GM12878 (cell line): ENCODE measurements at regions not wholly inside any gene's neighbourhood (a gene's known extent, or its start where the extent isn't known, plus 50 kb on each side); places are given as distances from the start of the nearest gene placed in this dataset.

ENCODE experiments used
- ASH2L ChIP-seq: fragments of 300-600, 200-600 bp; sonication (generic); IDR thresholded peaks from 2 replicates; pipeline ENCODE4 v1.6.1; 2017; ENCODE audit warnings: low read depth, mild to moderate bottlenecking, borderline replicate concordance
- BCLAF1 ChIP-seq: fragments of 450-650 bp; IDR thresholded peaks from 2 replicates; pipeline ENCODE4 v1.6.1; 2017; ENCODE audit warnings: antibody characterized with exemption, mild to moderate bottlenecking, moderate library complexity
- CBFB ChIP-seq: IDR thresholded peaks from 2 replicates; pipeline ENCODE4 v1.6.1; 2016; ENCODE audit warnings: antibody characterized with exemption, low read depth
- CHD2 ChIP-seq: IDR thresholded peaks from 2 replicates; pipeline ENCODE4 v1.6.1; 2011; ENCODE audit warnings: low read depth, low read length, improper control_type of control experiment, borderline replicate concordance
- DPF2 ChIP-seq: fragments of 450-650 bp; IDR thresholded peaks from 2 replicates; pipeline ENCODE4 v1.6.1; 2017; ENCODE audit warnings: mild to moderate bottlenecking
- EP300 ChIP-seq, 2 experiments: fragments of 150-350 bp in 1 of 2; IDR thresholded peaks; 2 replicates each; pipeline ENCODE4 v1.6.1; 2011 to 2012; ENCODE audit warnings: low read depth in 2 of 2, low read length in 2 of 2, borderline replicate concordance in 1 of 2, improper control_type of control experiment in 1 of 2, inconsistent platforms in 1 of 2; ENCODE audit not compliant: control insufficient read depth in 1 of 2
- FOS ChIP-seq: IDR thresholded peaks from 3 replicates; pipeline ENCODE4 v1.6.1; 2011; ENCODE audit warnings: borderline replicate concordance; ENCODE audit not compliant: insufficient read length; ENCODE audit errors: extremely low read depth
- IRF3 ChIP-seq: fragments of 450-650 bp; IDR thresholded peaks from 2 replicates; pipeline ENCODE4 v1.6.1; 2014; ENCODE audit warnings: mild to moderate bottlenecking
- JUNB ChIP-seq: IDR thresholded peaks from 2 replicates; pipeline ENCODE4 v1.6.1; 2016; ENCODE audit warnings: antibody characterized with exemption, mild to moderate bottlenecking
- MYB ChIP-seq: fragments of 150-350 bp; IDR thresholded peaks from 2 replicates; pipeline ENCODE4 v1.6.1; 2014; ENCODE audit warnings: mild to moderate bottlenecking, low read depth, low read length, borderline replicate concordance
- NBN ChIP-seq: fragments of 450-650 bp; IDR thresholded peaks from 2 replicates; pipeline ENCODE4 v1.6.1; 2016
- RBBP5 ChIP-seq: fragments of 200-600 bp; sonication (generic); conservative IDR thresholded peaks from 2 replicates; pipeline ENCODE4 v1.6.1; 2016
- RUNX3 ChIP-seq: IDR thresholded peaks from 2 replicates; pipeline ENCODE4 v1.6.1; 2012; ENCODE audit warnings: low read length, inconsistent platforms
- SIX5 ChIP-seq: IDR thresholded peaks from 2 replicates; pipeline ENCODE4 v1.6.1; 2011; ENCODE audit warnings: mild to moderate bottlenecking, low read depth, low read length, moderate library complexity; ENCODE audit not compliant: severe bottlenecking
- SRF ChIP-seq, 2 experiments: IDR thresholded peaks; 2 replicates each; pipeline ENCODE4 v1.6.1; 2011; ENCODE audit warnings: low read depth in 2 of 2, low read length in 2 of 2, mild to moderate bottlenecking in 1 of 2, moderate library complexity in 1 of 2
- YBX1 ChIP-seq: fragments of 450-650 bp; IDR thresholded peaks from 2 replicates; pipeline ENCODE4 v1.6.1; 2016; ENCODE audit warnings: antibody characterized with exemption
- ZBTB11 ChIP-seq: fragments of 450-650 bp; formaldehyde crosslinking; IDR thresholded peaks from 2 replicates; pipeline ENCODE4 v1.5.0; 2022; ENCODE audit warnings: mild to moderate bottlenecking, missing genetic modification characterization
- ZNF217 ChIP-seq: fragments of 450-650 bp; IDR thresholded peaks from 2 replicates; pipeline ENCODE4 v1.6.1; 2017; ENCODE audit warnings: antibody characterized with exemption, mild to moderate bottlenecking
- ZNF24 ChIP-seq: fragments of 450-650 bp; IDR thresholded peaks from 2 replicates; pipeline ENCODE4 v1.6.1; 2017; ENCODE audit warnings: antibody characterized with exemption, mild to moderate bottlenecking
- ZNF622 ChIP-seq: fragments of 450-650 bp; IDR thresholded peaks from 2 replicates; pipeline ENCODE4 v1.6.1; 2017; ENCODE audit warnings: mild to moderate bottlenecking, inconsistent platforms
- TF ChIP-seq, protein P1 (sequence below): fragments of 450-650 bp; IDR thresholded peaks from 2 replicates; pipeline ENCODE4 v1.6.1; 2016; ENCODE audit warnings: mild to moderate bottlenecking, moderate library complexity, borderline replicate concordance

GRCh38 chr9:106753155-106753671, 109.8 kb upstream of the ZNF462 start (continued):
- TF ChIP-seq FOS, result no peak
- peak; percentile 63; the same call in 1 of the 2 replicates for TF ChIP-seq CHD2
- peak; percentile 95 to 96; a peak in 3 of 4 replicates for TF ChIP-seq EP300 (IDR thresholded peaks at IDR 0.05; ENCODE audit: borderline replicate concordance in 1 of 2, control insufficient read depth in 1 of 2, low read depth in 2 of 2, low read length in 2 of 2)
- TF ChIP-seq DPF2, result peak; percentile 96
- 0 out of 2 replicates have a peak, but pooled peaks have one; percentile 39 for TF ChIP-seq ZNF24
- TF ChIP-seq, protein P1, sequence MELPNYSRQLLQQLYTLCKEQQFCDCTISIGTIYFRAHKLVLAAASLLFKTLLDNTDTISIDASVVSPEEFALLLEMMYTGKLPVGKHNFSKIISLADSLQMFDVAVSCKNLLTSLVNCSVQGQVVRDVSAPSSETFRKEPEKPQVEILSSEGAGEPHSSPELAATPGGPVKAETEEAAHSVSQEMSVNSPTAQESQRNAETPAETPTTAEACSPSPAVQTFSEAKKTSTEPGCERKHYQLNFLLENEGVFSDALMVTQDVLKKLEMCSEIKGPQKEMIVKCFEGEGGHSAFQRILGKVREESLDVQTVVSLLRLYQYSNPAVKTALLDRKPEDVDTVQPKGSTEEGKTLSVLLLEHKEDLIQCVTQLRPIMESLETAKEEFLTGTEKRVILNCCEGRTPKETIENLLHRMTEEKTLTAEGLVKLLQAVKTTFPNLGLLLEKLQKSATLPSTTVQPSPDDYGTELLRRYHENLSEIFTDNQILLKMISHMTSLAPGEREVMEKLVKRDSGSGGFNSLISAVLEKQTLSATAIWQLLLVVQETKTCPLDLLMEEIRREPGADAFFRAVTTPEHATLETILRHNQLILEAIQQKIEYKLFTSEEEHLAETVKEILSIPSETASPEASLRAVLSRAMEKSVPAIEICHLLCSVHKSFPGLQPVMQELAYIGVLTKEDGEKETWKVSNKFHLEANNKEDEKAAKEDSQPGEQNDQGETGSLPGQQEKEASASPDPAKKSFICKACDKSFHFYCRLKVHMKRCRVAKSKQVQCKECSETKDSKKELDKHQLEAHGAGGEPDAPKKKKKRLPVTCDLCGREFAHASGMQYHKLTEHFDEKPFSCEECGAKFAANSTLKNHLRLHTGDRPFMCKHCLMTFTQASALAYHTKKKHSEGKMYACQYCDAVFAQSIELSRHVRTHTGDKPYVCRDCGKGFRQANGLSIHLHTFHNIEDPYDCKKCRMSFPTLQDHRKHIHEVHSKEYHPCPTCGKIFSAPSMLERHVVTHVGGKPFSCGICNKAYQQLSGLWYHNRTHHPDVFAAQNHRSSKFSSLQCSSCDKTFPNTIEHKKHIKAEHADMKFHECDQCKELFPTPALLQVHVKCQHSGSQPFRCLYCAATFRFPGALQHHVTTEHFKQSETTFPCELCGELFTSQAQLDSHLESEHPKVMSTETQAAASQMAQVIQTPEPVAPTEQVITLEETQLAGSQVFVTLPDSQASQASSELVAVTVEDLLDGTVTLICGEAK, result no peak
- no peak for TF ChIP-seq BCLAF1
- TF ChIP-seq ZBTB11, result no peak
- TF ChIP-seq NBN, result peak; percentile 76
- no peak for TF ChIP-seq ASH2L
- TF ChIP-seq MYB, result peak; percentile 75; the same call in 1 of the 2 replicates
- TF ChIP-seq RUNX3, result peak; percentile 88
- TF ChIP-seq SIX5, result no peak
- no peak for TF ChIP-seq IRF3
- peak; percentile 79 for TF ChIP-seq JUNB
- no peak for TF ChIP-seq ZNF622
- TF ChIP-seq ZNF217, result peak; percentile 93
- TF ChIP-seq SRF (IDR thresholded peaks at IDR 0.05; ENCODE audit: low read depth in 2 of 2, low read length in 2 of 2), result peak in 1 of 2 experiments; percentile 16; a peak in 1 of 4 replicates
- TF ChIP-seq YBX1, result no peak
- TF ChIP-seq RBBP5, result no peak
- TF ChIP-seq CBFB, result peak; percentile 53; the same call in 1 of the 2 replicates
